GM18867 (cell line): ENCODE measurements at regions not wholly inside any gene's neighbourhood (a gene's known extent, or its start where the extent isn't known, plus 50 kb on each side); places are given as distances from the start of the nearest gene placed in this dataset.
A peak's percentile ranks its signal among the peaks of the same experiment; 100 is the strongest.

Experiments used
- ATAC-seq: cut with Tn5 transposase; IDR thresholded peaks from one replicate; pipeline ENCODE4 v1.9.1; 2021; ENCODE audit warnings: mild to moderate bottlenecking, moderate library complexity; ENCODE audit not compliant: unreplicated experiment

DNA sequence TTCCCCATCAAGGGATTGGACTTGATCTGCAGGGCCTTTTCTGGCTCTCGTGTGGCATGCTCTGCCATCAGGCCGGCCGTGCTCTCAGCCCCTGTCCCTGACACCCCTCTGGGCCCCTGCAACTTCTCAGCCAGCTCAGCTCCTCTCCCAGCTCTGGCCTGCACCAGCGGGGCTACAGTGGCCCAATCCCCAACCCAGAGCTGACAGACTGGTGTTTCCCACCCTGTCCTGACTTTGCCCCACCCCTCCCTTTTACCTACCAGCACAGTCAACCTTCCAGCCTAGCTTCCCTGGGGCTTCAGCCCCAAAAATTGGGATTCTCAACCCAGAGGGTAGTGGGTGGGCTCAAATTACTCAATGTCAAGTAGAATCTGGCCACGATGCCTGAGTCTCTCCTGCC lies 149.3 kb downstream of the SYF2 start:
- ATAC-seq, result no peak

DNA sequence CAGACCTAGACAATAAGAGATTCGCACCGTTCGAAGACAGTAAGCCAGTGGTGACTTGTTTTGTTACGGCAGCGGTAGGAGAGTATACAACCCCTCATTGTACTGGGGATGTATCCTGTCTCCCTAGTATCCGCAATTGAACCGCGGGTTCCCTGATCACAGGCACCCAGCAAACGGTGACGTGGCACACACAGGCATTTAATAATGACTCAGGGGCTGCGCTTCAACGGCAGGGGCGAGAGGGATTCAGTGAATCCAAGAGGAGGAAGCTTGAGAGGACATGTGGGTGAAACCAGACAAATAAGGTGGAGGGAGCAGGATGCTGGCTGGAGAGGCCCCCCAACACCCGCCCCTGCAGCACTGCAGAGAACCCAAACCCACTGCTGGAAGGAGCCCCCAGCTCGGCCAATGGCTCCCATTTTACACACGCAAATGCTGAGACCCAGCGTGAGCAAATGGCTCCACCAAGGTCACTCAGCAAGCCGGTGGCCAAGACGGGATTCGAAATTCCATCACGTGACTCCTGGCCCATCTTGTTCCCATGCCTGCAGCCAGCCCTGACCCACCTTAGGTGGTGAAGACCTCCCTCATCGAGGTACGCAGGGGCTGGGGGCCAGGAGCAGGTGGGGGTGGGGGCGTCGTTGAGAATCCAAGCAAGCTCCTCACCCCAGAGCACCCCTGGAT lies 149.9 kb downstream of the SYF2 start:
- no peak for ATAC-seq

DNA sequence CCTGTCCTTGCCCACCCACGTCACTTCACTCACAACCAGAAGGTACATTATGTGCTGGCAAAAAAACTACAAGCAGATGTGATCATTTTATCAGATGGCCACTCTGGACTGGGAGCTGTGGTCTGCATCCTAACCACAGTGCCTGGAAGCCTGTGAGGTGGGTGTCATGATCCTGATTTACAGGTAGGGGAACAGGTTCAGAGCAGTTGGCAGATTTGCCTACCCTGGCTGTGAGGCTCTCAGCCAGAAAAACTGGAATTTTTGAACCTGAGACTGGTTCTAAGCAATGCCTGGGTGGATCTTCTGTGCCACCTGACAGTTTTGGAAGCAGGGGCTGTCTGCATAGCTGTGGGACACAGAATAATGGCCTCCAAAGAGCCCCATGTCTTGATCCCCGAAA lies 150.8 kb downstream of the SYF2 start:
- ATAC-seq, result no peak

DNA sequence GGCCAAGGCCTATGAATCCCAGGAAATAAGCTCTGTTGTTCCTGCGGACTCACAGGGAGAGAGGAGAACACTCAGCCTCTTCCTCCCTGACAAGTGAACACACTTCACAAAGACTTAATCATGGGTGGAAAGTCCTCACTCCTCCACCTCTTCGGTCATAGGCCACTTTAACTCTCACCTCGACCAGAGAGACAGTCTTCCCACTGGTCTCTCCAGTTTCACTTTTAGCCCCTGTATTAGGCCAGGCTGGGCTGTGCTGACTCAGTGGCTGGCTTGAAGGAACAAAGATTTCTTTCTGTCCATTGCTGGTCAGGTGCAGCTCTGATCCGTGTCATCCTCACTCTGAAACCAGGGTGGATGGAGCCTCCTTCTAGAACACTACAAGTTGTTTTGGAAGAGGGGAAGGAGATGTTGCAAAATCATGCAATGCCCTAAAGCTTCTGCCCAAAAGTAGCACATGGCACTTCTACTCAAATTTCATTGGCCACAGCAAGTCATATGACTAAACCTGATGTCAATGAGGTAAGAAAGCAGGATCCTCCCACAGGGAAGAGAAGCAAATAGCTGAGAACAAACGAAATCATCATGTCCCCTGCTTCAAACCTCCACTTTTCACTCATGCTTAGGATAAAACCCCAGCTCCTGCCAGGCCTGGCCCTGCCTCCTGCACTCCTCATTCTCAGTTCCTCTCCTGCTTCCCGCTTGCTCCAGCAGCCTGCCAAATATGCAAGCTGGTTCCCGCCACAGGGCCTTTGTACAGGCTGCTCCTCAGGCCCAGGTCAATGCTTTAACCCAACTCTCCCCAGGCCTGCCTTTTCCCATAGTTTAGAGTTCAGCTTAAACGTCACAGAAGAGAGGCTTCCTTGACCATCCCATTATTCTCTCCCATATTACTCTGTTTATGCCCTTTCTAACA lies 150.5 kb upstream of the RUNX3 start:
- ATAC-seq, result no peak

DNA sequence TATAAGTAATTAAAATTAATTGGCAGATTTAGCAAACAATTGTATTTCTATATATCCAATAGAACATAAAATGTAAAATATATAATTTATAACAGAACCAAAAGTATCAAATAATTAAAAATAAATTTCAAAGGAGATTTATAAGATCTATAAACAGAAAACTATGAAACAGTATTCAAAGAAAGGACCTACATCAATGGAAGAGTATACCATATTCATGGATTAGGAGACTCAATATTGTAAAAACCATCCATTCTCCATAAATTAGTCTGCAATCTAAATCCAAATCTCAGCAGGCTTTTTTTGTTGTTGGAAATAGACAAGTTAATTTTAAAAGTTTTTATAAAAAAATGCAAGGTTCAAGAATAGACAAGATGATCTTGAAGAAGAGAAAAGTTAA lies 149.0 kb upstream of the RUNX3 start:
- no peak for ATAC-seq

DNA sequence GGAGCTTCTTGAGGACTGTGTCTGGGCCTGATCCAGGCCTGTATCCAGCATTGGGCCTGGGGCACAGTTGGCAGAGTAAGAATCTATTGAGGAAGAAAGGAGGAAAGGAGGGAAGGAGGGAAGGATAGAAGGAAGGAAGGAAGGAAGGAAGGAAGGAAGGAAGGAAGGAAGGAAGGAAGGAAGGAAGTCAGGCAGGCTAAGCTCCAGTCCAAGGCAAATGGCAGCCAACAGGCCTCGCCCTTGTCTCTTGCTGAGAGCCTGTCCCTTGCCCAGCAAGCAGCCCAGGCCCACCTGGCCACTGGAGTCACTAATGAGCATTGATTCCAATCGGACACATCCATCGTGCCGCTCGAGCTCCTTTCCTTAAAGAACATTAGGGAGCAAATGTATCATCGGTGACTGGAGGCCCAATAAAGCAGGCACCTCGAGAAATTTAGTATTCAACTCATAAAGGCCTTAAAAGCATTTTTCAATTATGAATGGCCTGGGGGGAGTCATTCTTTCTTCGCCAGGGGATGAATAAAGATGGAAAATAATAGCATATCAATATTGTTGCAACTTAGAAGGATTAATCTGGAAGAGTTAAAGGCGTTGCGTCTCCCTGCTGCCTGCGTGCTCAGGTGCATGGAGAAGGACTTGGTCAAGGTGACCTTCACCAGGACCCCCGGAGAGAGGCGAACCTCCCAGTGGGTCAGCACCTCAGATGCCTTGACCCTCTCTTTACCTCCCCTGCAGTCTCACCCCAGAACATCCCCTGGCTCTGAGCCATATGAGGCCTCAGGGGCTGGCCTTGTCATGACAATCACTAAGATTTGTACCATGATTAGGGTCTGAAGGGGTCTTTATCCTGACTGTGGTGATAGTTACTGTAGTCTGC lies 144.5 kb upstream of the RUNX3 start:
- no peak for ATAC-seq

DNA sequence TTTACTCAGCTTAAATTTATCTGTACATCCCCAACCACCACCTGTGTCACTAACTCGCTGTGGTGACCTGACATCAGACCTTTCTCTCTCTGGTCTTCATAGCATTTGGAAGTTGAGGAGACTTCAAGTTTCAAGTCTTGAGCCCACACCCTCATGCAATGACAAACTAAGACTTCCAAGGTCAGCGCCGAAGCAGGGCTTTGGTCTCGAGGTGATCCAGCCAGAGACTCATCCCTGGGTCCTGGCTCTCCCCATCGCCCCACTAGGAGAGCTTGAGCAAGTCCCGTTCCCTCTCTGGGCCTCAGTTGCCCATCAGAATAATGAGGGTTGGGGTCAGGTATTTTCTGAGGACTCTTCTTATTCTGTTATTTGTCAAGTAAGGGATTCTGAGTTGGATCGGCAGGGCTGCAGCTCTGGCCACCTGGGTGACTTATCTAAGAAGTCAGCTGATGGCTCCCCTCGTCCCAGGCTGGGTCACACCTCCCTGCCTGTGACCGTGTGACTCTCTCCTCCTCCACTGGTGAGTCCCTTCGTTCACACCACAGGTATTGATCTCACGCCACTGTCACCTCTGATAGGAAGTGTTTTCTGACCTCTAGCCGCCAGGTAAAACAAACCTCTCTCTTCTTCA lies 143.7 kb upstream of the RUNX3 start:
- no peak for ATAC-seq

DNA sequence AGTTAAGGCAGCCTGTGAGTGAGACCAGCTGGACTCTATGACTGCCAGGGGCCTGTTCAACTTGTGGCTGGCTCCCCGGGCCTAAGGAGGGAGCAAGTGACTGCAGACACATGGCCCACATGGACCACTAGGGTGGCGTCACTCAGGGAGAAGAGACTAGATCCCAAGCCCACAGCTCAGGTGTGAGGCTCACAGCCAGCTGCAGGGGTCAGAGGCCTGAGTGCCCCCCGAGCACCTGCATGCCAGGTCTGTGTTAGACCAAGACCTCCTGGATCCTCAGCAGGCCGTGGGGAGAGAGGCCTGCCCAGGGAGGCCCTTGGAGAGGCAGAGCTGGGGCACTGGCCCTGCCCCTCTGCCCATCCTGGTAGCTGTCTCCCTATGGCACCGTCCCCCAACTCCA lies 142.4 kb upstream of the RUNX3 start:
- ATAC-seq, result no peak

DNA sequence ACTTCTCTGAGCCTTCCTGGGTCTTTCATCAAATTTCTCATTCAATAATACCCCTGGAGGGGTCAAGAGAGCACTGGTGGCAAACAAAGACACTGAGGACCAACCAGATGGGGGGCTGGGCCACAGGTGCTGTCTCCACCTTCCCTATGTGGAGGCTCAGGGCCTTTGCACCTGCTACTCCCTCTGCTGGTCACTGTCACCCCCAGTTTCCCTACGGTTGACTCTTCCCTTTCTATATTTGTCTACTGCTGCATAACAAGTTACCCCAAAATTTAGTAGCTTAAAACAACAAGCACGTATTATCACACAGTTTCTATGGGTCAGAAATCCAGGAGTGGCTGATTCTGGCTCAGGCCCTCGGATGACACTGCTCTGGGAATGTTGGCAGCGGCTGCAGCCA lies 138.8 kb upstream of the RUNX3 start:
- ATAC-seq, result no peak

DNA sequence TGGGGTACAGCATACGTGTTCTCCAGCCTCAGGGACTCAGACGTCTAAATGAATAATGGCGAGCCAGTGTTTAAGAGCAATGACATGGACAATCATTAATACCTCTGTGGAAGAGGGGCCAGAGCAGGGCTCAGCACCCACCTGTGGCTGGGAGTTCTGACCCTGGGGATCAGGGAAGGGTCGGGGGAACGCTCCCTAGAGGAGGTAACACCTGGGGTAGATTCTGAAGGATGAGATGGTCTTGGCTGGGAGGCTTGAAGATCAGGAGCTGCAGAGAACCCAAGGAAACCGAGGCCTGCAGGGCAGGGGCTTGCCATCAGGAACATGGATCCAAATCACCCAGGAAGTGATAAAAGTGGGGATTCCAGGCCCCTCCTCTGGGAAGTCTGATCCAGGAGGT lies 138.2 kb upstream of the RUNX3 start:
- ATAC-seq, result no peak

DNA sequence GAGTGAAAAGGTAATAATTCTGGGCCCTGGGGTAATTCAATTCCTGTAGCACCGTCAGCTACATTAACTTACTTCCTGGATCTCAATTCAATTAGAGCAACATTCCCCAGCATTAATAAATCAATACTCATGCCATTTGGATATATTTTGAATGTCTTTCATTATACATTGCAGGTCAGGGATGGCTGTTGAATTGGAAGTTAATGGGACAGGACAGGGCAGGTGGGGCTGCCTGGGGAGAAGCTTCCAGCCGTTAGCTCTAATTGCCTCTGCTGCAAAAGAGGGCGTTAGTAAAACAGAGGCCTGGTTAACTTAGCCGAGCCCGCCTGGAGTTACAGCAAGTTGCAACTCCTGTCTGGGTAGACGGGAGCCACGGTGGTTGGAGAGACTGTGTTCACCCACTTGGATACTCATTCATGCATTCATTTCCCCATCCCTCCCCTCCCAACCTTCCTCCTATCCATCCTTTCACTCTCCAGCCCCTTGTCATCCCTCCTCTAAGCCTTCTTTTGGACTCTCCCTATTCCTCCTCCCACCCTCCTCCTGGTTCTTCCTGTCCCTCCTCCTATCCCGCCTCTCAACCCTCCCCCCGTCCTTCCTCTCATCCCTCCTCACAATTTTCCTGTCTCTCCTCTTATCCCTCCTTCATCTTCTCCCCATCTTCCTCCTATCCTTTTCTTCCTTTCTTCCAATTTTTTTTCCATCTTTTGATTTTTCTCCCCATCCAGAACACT lies 137.6 kb upstream of the RUNX3 start:
- no peak for ATAC-seq

DNA sequence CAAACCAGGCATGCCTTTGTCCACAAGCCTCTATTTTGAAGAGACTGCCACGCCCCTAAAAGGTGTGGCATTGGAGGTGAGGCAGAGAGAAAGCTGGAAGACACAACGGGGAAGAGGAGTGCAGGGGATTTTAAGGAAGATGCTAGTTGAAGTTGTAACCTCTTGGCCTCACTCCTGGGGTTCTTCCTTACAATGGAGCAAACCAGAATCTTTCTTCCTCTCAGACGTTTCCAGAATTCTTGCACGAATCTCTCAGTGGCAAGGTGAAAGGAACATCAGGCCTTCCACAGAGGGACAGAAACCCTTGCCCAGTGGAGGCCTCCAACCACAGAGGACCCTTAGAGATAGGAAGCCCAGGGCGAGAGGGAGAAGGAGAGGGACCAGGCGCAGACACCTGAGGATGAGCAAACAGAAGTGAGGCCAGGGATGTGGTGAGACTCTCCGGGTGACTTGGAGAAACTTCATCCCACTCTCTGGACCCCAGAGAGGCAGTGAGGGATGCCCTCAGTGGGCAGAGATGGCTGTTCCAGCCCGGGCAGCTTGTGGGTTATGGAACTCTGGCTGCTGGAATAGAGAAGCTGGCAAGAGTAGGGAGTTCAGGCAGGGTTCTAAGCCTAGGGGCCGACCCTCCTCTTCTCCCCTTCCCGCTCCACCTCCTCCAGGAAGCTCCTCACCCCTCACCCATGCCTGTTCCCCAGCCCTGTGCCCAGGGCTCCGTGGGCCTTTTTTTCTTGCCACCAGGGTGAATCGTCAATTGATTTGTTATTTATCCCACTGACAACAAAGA lies 136.8 kb upstream of the RUNX3 start:
- ATAC-seq, result no peak

DNA sequence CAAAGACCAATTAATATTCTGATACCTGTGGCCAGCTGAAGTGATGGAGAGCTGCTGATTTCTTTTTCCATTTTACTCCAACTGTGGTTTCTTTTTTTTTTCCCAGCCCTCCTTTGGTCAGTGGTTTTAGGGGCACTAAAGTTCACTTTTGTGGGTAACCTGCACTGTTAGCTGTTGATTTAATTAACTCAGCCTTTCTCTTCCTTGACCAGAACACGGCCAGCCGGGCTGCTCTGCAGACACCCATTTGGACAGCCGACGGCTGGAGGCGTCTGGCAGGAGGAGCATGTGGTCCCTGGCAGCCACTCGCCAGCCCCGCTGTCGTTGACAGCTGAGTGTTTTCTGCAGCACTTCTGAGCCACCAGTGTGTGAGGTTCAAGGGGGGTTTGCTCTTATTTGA lies 136.2 kb upstream of the RUNX3 start:
- no peak for ATAC-seq

DNA sequence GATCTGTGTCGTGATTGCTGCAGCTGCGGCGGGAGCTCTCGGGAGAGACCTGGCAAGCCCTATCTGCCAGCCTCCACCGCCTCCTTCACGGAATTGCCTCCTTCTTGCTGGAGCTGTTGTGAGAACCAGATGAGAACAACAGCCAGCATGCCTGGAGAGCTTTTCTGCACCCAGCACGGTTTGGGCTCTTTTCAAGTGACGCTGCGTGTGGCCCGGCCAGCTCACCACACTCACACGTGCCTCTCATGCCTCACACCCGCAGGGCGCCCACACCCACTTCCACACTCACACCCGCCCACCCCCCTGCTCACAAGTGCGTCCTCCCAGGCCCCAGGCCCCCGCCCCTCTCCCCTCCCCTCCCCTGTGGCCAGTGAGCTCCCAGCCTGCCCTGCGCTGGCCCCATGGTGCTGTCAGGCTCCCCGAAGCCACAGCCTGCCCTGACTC lies 135.7 kb upstream of the RUNX3 start:
- ATAC-seq, result no peak

DNA sequence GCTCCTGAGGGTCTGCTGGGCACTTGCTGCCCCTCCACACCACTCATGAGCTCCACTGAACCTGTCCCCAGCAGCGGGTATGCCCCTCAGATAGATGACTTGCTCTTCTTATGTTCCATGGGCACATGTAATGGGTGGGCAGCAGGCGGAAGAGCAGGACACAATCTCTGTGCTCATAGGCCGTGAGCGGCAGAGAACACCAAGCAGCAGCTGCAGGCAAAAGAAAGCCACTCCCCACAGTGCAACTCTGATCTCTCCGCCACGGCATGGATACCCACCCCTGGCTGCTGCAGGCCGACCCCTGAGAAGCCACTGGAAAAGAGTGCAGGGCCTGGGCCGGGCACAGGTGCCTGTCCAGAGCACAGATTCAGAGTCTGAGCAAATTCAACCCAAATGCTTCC lies 135.2 kb upstream of the RUNX3 start:
- ATAC-seq, result no peak

DNA sequence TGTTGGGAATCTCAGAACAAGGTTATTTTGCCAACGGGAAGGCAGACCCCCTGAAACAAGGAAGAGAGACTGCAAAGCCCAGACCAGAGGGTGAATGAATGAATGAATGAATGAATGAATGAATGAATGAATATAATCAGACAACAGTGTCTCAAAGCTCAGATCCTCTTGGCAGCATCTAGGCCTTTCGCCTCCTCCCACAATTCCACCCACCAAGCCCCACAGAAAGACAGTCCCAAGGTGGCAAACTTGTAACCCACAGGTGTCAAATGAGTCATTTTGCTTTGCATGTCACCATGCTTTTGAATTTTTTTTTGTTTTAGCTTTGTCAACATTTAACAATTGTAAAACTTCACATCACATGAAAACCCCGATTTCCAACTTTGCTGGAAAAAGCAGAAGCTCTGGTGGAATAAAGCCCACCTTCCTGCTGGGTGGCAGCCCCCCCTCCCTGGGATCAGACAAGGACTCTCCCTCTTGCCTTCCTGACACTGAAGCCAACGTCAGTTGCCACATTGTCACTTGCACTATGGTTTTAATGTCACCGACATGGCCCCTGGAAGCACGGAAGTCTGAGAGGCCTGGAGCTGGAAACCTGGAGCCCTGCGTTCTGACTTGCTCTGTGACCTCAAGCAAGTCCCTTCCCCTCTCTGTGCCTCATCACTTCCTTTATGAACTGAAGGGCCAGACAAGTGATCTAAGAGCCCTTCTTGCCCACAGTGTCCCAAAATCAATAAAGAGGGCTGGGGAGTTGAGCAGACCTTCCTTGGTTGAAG lies 134.6 kb upstream of the RUNX3 start:
- peak; percentile 47 for ATAC-seq

DNA sequence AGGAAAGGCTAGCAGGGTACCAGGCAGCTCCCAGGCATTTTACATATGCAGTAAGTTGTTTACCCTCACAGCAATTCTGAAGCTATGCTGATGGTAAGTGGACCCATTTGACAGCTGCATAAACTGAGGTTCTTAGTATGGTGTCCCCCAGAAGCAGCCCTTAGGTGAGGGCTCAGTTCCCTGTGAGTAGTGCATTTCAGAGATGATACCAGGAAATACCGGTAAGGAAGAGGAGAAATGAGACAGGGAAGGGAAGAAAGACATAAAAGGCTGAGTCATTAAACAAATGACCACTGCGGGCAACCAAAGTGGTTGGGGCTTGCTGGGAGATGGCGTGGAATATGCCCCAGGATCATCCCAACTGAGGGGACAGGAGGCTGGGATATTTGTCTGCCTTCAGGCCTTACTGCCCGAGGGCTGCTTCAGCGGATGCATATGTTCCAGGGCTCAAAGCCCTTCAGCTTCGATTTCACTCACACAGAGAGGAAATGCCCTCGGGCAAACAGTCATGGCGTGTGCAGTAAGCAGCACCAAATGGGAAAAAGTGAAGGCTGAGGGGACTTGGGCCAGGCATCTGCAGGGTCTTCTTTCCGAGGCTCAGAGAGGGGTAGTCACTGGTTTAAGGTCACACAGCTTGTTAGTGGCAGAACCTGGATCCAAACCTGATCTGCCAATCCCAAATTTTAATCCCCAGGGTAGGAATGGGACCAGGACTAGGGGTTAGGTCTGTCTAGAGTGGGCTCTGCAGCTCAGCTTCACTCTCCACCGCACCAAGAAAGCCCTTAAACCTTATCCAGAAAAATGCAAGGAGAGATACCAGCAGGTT lies 133.7 kb upstream of the RUNX3 start:
- ATAC-seq, result no peak
